Activated CD8-positive, alpha-beta memory T cell treated with anti-CD3 and anti-CD28 coated beads, Interleukin-2, amount 50 U/mL, for 24 hours (primary cell): ENCODE measurements at regions not wholly inside any gene's neighbourhood (a gene's known extent, or its start where the extent isn't known, plus 50 kb on each side); places are given as distances from the start of the nearest gene placed in this dataset.
"Not testable (repeated sequence)": the region's sequence is repeated elsewhere in the genome, so short reads cannot be mapped to it uniquely, and the experiment has no call there.

Experiments
- DNase-seq: peaks from one replicate; pipeline ENCODE4 v3.0.0-alpha.2; 2020; ENCODE audit errors: extremely low read depth

DNA sequence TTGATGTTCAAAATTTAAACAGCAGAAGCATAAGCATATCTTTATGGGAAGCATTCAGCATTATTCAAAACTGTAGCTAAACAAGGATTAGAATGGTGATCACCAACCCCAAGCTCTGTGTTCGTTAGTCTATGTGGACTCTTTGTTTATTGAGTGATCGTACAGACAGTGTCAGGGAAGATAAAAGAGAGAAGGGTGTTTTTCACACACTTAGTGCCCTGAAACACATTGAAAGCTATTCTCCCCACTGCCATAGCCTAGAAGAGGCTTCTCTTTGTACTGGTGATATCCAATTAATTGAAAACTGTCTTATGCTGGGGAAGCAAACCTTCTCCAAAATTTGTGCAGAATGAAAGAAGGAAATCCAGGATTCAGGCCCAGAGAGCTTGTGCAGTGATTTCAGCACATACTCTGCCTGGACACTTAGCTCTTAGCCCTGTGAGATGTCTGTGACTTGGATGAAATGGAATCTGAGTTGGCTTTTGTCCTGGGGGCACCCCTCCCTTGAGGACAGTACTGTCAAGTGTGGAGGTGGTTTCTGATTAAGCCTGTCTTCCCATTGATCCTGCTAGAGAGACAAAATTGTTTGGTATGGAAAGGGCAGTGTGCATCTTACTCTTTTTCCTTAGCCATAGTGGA, 125.7 kb upstream of the MTHFD1L start:
- DNase-seq = no peak

DNA sequence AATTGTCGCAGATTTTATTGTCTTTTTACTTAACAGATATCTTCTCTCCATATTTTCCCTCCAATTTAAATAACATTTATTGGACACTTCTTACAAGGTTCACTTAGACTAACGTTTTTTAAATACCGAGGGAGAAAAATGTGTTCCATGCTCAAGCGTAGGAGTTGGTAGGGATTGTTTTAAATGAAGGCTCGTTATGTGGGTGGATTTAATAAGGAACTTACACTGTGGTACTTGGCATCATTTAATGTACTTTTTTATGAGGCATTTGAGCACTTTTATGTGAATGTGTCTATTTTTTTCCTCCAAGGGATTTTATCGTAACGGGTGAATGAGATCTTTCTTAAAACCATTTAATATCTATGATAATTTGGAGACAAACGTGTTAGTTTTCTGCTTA, 125.0 kb upstream of the MTHFD1L start:
- no peak for DNase-seq

DNA sequence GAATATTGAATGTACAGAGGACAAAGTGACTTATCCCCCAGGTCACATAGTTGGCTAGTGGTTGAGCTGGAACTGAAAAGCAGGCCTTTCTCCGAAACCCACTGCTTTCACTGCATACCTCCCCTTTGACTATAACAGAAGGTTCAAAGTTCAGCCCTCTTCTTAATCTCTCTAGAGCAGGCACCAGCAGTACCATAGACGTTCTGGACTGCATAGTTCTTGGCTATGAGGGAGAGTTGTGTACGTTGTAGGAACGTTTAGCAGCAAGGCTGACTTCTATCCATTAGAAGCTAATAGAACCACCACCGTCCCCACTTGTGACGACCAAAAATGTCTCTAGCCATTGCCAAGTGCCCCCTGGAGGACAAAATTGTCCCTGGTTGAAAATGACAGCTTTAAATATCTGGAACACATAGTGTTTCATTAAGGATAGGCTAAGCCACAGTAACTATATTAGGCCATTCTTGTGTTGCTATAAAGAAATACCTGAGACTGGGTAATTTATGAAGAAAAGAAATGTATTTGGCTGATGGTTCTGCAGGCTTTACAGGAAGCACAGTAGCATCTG, 123.8 kb upstream of the MTHFD1L start:
- DNase-seq = no peak

DNA sequence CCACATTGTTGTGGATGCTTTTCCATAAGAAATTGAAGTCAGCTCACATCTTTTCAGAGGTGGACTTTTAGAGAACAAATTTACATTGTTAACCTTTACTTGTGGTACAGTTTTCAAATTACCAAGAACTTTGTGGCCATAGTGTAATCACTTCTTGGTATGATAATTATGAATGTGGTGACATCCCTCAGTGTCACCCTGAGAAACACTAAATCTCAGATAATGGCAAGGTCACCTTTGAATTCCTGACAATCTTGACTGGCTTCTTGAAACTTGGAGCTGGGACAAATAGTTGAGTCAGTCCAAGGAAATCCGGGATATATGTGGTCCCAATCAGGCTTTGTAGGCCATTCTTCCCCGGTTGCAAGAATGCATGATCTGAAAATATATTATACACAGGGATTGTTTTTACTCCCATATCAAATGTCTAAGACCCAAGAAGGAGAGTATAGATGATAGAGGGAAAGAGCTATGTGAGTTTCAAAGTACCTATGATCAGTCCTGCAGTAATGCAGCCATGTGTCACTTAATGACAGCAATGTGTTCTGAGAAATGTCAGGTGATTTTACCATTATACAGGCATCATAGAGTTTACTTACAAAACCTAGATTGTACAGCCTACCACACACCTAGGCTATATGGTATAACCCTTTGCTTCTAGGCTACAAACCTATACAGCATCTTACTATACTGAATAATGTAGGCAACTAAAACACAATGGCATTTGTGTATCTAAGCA, 120.8 kb upstream of the MTHFD1L start:
- no peak for DNase-seq

DNA sequence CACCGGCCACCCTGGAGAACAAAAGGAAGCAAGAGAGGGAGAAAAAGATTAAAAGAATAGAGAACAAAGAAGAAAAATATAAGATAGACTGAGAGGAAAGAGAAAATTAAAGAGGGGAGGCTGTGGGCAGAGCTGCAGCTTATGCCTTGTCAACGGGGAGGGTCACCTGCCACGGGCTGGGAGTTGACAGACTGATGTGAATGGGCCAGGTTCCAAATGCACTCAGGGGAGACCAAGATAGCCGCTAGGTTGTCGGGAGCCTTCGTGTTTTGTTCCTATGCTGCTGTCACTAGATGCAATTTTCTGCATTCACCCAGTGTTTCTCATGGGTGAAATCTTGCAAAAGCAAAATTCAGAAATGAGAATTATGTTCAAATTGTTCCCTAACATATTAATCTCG, 119.6 kb upstream of the MTHFD1L start:
- DNase-seq = no peak

DNA sequence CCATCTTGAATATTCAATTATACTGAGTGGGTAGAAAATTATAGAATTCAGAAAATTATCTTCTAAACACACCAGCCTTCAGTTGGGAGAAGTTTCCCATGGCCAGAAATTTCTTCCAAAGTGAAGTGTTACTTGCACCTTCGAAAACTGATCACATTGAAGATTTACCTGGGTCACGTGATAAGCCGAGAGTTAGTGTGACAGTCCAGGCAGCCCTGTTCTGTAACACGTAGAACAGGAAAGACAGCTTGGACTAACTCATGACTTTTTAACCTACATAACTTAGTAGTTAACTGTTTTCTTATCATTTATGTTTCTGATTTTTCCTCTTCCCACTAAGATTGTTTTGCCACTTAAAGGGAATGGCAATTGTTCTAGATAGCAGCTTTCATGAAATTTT, 118.3 kb upstream of the MTHFD1L start:
- no peak for DNase-seq

DNA sequence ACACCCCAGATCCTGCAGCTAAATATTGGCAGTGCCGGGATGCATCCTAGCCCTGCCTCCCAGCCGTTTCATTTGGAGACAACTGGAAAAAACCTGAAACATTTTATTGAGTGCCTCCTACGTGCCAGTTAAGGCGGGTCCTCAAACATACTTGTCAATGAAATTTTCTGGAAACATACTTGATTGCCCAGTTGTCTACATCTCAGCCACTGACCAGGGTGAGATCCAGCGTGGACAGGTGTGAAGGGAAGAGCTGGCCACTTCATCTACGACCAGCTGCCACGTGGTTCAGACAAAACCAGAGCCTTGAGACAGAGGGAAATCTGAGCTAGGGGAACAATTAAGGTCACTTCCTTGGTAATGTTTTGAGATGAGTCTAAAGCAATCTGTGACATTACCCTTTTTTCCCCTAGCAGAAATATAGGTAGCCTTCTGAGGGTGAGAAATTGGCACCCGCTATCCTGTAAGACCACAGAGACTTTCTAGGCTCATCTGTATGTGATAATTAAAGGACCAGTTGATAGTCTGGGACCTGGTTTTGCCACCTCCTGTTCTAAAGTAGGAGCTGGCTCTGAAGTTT, 116.3 kb upstream of the MTHFD1L start:
- no peak for DNase-seq

DNA sequence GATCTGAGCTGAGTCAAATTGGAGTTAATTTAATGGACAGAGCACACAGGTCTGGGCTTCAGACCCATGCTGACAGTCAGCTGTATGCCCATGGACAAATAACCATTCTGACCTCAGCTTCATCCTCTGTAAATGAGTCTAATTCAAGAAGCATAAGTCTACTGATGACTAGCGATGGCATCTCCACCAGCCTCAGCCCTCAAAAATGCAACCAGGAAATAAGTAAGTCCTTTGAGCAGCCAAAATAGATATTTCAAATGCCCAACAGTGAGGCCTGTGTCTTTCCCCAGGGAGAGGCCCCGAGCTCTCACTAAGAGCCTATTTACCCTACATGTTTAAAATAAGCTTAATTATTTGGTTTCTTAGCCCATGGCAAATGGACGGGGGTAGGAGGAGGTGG, 114.2 kb upstream of the MTHFD1L start:
- no peak for DNase-seq

DNA sequence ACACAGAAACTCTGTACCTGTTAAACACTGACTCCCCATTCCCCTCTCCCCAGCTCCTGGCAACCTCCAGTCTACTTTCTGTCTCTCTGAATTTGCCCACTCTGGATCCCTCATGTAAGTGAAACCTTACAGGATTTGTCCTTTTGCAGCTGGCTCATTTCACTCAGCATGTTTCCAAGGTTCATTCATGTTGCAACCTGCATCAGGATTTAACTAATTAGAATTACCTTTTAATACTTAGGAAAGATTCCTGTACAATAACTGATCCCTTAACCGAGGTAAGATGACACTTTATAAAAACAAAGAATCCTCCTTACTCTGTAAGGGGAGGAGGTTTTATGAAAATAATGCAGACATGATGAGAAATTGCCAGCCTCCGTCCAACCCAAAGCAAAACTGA, 113.1 kb upstream of the MTHFD1L start:
- no peak for DNase-seq

DNA sequence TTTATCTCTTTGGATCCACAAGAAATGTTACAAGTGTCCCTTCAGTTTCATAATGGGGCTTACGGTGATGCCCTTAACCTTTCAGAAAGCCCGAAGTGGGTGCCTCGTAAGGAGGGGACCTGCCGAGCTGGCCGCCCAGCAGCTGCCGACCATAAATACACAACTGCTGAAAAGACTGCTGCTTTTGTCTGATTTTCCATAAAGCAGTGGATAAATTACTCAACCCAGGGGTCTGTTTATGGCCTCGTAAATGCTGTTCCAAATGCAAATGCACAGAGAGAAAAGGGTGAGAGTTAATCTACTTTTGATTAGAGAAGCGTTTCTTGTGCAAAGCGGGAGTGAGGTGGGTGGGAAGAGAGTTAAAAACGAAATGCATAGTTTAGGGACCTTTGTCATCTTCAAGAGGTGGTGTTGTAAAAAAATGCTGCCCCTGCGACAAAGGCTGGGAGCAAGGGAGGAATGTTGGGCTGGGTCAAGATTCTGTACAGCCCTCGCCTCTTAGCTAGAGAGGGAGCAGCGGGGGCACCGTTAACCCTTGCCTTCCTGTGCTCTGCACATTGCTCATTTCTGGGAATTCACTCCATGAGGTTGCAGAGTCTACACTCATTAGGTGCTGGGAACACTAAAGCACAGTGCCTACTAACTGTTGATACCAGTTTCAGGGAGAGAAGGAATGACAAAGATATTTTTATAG, 112.0 kb upstream of the MTHFD1L start:
- DNase-seq = no peak

DNA sequence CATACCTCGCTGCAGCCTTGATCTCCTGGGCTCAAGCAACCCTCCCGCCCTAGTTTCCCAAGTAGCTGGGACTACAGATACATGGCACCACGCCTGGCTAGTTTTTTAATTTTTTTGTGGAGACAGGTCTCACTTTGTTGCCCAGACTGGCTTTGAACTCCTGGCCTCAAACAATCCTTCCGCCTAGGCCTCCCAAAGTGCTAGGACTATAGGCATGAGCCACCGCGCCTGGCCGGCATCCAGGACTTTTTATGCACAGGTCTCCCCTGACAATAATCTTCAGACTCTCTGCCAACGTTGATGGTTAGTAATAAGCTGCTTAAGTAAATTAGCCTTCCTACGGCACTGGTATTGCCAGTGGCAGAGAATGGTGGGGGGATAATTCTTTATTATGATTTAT, 110.5 kb upstream of the MTHFD1L start:
- no peak for DNase-seq

DNA sequence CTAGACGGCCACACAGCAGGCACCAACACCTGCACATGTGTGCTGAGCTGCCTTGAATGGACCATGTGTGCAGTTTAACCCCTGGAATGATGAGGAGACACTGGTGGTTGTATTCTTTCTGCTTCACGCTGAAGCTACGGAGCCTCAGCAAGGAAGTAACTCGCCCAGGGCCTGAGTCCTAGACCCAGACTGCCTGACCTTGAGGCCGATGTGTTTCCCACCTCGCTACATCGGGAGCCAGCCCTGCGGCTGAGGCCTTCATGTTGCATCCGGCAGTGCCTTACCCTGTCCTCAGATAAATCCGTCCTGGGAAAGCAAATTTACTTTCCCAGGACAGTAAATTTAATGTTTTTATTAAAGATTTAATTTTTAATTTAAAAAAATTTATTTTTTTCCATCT, 110.0 kb upstream of the MTHFD1L start:
- DNase-seq = no peak

DNA sequence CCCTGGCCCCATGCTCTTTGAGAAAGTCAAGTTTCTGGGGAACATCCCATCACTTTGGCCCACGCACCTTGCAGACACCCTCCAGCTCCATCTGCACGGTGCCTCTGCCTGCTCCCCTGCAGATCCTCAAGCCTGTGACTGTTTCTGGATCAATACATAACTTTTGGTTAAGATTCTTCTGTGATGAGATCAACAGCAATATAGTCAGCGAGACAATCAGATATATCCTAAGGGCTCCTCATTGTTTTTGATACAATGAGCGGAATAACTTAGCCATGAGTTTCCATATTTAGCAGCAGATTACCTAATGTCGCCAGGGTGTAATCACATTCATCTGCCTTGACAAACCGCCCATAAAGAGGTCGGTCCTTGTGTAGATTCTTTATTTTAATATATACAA, 109.3 kb upstream of the MTHFD1L start:
- no peak for DNase-seq

DNA sequence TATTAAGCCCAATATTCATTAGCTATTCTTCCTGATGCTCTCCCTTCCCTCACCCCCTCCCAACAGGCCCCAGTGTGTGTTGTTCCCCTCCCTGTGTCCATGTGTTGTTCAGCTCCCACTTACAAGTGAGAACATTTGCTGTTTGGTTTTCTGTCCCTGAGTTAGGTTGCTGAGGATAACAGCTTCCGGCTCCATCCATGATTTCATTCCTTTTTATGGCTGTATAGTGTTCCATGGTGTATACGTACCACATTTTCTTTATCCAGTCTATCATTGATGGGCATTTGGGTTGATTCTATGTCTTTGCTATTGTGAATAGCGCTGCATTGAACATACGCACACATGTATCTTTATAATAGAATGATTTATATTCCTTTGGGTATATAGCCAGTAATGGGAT, 107.7 kb upstream of the MTHFD1L start:
- not testable (repeated sequence) for DNase-seq

DNA sequence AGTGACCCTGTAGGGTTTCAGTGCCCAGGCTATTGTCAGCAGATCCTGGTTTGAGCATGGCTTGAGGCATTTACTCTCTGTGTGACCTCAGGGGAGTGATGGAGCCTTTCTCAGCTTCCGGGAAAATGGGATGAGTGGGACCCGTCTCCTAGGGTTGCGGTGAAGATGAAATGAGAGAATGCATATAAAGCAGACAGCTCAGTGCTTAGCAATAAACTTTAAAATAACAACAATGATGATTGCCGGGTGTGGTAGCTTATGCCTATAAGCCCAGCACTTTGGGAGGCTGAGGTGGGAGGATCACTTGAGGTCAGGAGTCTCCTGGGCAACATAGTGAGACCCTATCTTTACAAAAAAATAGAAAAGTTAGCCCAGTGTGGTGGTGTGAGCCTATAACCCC, 106.0 kb upstream of the MTHFD1L start:
- no peak for DNase-seq

DNA sequence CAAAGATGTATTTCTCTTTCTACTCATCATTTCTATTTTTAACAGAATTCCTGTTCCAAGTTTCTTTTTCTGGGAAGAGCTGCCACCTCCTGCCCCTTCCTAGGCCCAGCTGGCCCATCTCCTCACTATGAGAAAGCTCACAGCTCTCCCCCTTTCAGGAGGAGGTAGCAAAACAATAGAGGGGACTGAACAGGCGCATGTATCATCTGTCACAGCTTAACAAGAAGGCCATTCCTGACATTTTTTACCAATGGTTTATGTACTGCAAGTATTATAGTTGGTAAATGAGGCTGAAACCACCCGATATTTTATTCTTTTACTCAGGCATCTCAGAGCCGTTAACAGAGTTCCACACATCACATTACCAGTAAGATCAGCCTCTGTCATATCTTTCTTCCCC, 103.7 kb upstream of the MTHFD1L start:
- DNase-seq = no peak

DNA sequence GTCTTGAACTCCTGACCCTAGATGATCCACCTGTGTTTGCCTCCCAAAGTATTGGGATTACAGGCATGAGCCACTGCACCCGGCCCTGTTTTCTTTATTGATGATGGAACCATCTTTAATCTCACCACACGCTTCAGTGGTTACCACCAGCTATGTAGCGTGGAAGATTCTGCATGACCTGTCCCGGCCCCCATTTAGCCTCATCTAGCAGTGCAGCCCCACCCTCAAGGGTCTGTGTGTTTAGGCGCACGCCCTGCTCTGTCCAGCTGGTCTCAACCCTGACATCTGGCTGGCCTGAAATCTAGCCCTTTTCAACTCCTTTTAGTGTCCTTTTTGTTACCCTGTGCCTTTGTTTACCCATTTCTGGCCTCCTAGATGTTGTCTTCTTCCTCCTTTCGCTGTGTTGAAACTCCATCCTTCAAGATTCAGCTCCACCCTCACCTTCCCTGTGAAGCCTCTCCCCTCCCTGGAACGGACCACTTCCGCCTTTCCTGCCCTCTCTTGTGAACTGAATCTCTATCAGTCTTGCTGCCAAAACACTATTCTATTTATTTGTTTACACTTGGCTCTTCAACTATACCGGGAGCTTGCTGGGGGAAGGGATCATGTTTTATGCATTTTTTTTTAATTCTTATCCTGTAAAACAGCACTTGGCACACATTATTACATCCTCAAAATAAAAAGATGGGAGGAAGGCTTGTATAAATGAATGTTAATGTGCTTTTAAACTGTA, 101.0 kb upstream of the MTHFD1L start:
- no peak for DNase-seq

DNA sequence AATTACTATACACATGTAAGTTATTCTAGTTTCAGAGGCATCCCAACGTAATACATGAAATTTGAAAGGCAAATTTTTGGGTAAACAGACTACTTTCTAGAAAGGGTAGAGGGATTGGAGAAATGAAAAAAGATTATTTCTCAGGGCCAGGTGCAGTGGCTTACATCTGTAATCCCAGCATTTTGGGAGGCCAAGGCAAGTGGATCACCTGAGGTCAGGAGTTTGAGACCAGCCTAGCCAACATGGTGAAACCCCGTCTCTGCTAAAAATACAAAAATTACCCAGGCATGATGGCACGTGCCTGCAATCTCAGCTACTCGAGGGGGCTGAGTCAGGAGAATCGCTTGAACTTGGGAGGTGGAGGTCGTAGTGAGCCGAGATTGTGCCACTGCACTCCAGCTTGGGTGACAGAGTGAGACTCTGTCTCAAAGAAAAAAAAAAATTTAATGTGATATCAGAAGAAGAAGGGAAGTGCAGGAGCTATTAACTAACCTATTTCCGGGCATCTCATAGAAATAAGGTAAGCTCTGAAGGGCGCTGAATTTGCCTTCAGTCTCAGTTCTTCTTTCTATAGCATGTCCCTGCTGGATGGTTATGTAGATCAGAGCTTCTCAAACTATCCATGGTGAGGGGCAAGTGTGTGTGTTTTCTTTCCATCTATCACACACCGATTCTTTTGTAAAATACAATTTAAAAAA, 100.3 kb upstream of the MTHFD1L start:
- DNase-seq = no peak

DNA sequence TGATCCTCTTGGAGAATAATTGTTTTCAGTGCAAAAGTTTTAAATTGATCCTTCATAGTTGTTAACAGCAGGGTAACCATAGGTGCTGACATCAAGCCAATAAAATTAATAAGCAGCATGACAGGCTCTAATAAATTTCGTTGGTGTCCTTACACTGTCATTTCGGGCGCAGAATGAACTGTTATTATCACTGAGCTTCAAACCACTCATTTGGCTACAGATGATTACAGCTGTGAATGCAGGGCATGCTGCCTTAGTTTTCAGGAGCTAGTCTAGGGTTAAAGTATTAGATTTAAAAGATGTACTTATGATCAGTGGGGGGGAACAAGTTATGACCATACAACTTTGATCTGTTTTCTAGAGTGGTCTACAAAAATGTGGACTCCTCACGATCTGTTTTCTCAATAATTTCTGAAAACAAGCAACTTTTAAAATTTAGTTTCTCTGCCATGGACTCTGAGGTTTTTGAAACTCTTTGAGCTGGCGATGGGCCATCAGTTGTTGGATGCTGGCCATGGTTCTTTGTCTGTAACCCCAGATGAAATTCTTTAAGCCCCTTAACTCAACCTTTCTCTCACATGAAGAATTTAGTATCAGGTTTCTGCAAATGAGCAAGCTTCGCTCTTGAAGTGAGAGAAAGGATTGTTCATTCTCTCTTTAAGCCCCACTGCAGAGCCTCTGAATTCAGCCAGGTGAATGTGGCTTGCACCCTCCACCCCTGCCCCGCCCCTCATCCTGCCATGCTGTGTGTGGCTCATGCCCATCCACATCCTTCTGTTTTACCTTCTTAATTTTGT, 99.1 kb upstream of the MTHFD1L start:
- DNase-seq = no peak

DNA sequence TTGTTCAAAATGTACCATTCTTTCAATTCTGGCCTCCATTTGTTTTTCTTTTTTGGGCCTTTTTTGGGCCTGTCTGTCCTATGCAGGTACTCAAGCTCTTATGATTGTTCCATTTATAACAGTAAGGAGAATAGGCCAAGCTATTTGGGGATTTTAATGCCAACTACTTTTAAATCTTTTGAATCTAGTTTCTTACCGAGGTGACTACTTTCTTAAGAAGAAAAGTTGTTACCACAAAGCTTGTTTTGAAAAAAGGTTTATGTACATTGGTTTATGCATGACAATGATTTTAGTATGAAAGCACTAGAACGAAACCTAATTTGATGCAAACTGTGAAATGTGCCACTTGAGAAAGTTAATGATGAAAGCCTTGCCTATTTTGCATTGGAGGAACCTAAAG, 98.3 kb upstream of the MTHFD1L start:
- DNase-seq = no peak
